ENCODE measurements at regions not wholly inside any gene's neighbourhood (a gene's known extent, or its start where the extent isn't known, plus 50 kb on each side); places are given as distances from the start of the nearest gene placed in this dataset.
"Not testable (repeated sequence)": the region's sequence is repeated elsewhere in the genome, so short reads cannot be mapped to it uniquely, and the experiment has no call there.

DNA sequence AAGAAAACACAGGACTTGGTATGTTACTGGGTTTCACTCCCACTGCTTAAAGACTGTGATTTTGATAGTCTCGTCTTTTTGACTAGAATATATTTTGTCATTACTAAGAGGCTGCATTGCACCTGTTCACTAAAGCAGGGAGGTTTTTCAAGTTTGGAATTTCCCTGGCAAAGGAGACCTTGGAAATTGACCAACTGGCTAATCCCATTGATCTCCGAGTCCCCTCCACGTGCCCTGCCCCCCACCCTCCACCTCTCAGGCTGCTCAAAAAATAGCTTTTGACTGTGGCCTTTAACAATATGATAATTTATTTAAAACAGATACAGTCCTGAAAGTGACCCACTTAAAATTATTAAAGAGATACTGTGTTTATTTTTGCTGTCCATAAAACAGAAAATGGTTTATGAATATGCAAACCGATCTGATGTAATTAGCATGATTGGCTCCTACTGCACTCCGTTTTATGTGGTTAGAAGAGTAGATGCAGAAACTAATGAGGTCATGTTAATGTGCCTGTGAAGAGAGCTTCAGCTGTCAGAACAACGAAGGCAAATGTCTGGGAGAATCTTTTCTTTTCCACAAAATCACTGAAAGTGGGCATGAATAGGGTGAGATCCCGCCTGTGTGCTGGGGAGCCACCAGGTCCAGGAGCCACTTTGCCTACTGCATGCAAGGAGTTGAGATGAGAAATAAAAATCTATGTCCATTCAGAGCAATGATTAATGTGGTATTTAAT lies 361.5 kb downstream of the RRAGC start:
- no peak for DNase-seq

GRCh38 chr1:38493306-38493705 lies 366.3 kb downstream of the RRAGC start:
- DNase-seq, result not testable (repeated sequence)

- peak; percentile 46 for DNase-seq
Observed at GRCh38 chr1:38489844-38490270, 369.7 kb downstream of the RRAGC start.

DNA sequence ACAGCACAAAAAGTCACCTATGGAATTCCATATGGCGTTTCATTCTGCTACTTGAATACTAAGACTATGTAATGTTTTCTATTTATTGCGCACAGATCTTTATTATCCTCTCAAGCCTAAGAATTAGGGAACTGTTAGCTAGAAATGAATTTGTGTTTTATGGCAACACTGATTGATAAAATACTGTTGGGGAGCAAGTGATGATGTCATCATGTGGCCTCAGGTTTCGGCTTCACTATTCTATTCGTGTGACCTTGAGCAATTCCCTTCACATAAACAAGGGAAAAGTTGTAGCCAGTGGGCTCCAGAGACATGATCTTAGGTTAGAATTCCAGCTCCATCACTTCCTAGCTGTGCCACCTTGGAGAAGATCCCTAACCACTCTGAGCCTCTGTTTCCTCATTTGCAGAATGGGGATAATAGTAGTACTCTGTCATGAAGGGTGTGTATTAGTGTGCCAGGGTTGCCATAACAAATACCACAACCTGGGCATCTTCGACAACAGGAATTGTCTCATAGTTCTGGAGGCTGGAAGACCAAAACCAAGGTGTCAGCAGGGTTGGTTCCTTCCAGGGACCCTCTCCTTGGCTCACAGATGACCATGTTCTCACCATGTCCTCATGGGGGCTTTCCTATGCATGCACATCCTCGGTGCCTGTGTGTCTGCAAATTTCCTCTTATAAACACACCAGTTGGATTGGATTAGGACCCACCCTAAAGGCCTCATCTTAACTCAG lies 371.2 kb downstream of the RRAGC start:
- no peak for DNase-seq

DNA sequence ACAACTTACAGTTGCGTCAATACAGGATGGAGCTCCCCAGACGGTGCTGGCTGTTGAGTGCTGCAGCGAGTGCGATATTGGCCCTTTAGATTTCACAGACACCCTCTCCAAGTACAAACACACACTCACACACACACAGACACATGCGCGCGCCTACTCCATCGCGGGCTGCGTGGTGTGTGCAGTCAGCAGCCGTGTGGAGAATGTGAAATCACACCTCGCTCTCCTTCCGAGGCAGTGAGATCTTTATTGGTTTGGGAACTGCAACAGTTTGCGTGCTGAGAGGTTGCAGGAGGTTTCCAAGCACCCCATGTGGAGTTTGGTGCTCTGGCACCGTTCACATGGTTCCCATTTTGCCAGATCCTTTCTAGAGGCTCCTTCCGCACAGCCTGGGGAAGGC lies 372.2 kb downstream of the RRAGC start:
- no peak for DNase-seq

DNA sequence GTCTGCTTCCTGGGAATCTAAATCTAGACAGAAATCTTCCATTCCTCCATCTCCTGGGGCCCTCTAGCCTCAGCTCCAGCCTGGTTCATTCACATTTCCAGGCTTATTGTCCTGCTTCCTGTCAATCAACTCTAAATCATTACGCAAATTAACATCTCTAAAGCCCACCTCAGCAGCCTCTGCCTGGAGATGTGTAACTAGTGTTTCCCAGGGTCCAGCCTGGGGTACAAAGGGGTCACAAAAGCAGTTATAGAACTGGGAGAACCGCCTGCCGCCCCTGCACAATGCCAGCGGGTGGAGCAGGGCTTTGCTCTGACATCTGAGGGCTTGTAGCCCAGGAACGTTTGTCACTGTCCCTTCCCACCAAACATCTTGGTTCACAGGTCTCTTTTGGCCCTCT lies 373.5 kb downstream of the RRAGC start:
- DNase-seq, result no peak

DNA sequence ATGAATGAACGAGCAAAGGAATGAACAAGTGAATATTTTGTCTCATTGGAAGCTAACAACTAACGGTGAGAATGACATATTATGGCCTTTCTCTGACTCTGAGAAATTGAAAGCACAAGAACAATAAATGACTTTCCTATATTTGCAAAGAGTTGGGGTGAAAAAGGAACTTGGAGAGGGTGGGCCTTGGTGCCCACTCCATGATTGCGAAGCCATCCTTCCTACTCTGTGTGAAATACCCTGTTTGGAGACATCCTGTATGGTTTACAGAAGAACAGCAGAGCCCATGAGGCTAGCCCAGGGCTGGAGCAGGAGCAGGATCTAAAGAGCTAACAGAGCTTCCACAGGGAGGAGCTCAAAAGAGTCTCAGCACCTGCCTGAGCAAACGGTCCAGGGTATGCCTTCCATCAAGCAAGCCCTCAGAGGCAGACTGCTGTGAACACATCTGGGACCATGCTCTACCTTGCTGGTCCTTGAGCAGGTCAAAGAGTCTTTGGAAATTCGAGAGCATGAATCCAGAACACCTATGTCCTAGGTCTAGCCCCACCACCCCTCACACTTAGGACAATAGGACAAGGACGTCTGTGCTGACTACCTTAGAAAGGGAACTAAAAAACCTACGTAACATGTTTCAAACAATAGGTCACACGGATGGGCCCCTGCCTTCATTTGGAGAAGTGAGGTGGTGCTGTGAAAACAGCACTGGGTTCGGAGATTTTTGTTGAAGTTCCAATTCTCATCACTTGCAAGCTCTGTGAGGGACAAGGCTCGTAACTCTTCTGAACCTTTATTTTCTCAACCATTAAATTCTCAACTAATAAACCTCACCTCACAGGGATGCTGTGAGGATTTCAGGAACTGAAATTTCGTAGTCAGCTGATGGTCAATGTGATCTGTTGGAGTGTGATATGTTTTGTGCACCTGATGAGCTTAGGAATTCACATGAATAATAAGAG lies 377.4 kb downstream of the RRAGC start:
- DNase-seq, result no peak

GRCh38 chr1:38479662-38480061 lies 379.9 kb downstream of the RRAGC start:
- DNase-seq, result not testable (repeated sequence)

DNA sequence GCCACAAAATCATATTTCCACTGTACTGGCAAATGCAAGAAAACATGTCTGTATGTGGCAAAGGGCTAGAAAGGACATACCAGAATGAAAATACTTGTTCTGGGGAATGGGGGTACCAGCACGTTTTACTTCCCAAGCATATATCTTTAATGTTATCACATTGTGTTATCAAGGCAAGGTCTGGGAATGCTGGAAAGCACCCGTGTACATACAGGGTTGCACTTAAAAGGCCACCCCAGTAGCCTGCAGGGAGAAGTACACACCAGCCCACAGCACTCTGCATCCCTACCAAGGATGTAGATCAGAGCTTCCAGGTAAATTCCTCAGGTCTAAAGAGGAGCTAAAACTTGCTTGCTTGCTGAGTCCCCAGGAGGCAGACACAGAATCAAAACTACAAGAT lies 381.8 kb downstream of the RRAGC start:
- no peak for DNase-seq

DNA sequence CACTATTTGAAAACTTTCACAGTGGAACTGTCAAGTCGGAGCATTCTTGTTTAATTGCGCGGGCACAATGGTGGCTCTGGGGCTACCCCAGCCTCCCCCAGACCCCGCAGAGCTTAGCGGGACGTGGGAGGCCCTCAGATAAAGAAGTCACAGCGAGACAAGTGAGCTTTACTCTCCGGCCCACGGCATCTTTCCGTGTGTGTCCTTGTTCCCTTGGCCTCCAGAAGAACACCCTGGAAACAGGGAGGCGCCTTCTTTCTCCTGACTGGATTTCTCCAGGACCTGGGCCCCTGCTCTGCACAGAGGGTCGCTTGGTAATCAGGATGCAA lies 382.8 kb downstream of the RRAGC start:
- no peak for DNase-seq

DNA sequence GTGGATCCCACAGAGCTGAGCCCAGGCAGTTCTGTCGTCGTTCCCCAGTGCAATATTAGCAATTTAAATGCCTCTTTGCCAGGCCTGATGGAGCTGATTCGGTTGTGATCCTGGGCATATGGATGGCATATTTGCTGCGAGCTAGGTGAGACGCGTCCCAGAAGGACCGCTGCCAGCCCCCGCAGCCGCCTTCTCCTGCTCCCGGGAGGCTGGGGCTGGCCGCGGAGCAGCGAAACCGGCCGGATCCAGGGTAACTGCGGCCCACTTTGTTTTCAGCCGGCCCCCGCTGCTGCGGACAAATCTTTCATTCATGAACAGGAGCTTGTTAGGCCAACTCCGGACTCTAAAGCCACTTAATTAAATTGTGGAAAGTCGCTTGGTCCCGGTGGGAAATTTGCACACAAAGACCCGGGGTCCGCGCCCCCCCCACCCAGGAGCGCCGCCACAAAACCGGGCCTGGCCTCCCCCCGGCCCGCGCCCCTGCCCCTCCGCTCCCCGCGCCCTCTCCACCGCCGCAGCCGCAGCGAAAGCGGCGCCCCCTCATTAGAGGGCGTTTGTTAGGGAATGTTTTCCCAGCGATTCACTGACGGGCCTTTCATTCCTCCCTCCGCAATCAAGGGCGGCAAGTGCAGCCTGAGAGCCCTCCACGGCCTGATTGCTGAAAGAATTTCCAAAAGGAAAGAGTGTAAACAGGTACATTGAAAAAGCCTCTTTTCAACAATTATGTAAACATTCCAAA lies 383.3 kb downstream of the RRAGC start:
- no peak for DNase-seq

- no peak for DNase-seq
Observed at GRCh38 chr1:38475624-38476005, 384.0 kb downstream of the RRAGC start.

DNA sequence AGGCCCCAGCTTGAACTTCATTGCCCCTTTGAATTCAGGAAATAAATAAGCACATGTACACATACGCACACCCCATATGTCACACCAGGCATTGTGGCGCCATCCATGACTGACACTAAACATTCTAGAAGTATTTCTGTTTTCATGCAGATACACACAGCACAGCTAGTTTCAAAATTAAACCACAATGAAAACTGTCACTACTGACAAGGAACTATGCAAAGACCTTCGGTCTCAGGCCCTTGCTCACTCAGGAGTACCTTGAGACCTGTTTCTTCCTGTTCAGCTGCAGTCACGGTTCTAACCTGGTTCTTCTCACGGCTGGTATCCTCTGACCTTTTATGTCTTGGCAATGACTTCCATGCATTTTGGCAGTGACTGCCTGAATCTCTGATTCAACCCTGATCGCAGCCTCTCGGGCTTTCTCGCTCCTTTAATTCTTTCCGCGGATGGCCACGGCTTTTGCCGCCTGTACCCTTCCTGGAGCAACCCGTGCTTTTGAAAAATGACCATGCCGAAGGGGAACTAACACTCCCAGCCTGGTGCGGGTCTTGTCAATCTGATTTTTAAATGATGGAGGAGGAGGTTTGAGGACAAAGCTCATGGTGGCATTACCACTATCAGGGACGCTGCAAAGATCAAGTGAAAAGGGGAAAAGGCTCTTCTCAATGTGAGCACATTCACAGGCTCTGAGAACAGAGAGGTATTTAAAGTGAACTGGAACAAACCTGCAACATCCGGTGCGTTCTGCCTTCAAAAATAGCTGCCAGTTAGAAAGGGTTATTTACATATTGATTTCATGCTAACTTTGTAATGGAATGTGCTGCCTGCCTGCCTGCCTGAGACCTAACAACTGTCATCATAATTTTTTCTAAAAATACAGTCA lies 384.6 kb downstream of the RRAGC start:
- no peak for DNase-seq

GRCh38 chr1:38466487-38466886 lies 393.1 kb downstream of the RRAGC start:
- no peak for DNase-seq

DNA sequence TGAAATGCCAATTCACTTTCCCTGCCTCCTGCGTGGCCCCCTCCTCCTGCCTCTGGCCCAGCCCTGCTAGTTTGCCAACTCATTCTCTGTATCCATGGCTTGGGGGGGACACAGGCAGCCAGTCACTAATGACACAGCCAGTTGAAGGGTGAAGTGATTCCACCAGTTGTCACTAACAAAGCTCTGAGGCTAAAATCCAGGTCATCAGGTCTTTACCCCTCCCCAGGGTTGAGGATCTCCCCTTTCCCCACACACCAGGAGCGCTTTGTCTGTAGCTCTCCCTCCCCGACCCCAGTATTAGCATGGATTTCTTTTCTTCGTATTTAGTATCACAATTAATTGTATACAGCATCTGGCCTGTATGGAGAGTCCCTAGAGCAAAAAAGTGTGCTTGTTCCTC lies 394.1 kb downstream of the RRAGC start:
- DNase-seq, result no peak

GRCh38 chr1:38464071-38464661 lies 395.4 kb downstream of the RRAGC start:
- DNase-seq, result no peak

GRCh38 chr1:38463074-38463473 lies 396.5 kb downstream of the RRAGC start:
- no peak for DNase-seq

DNA sequence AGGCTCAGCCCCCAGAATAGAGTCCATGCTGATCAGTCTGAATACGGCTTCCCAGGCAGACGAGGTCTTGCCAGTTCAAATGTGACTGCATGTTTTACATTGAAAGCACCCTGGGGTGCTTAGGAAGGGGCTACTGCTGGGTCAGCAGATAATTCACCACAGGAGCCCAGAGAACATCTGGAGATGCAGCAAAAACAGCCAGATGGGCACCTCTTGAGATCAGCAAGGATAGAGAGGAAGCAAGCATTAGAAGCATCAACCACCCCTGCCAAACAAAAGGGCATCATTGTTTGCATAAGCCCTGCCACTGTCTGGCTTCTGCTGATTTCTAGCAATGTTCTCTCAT lies 403.1 kb downstream of the RRAGC start:
- DNase-seq, result no peak

GRCh38 chr1:38455829-38456530 lies 403.6 kb downstream of the RRAGC start:
- no peak for DNase-seq

DNA sequence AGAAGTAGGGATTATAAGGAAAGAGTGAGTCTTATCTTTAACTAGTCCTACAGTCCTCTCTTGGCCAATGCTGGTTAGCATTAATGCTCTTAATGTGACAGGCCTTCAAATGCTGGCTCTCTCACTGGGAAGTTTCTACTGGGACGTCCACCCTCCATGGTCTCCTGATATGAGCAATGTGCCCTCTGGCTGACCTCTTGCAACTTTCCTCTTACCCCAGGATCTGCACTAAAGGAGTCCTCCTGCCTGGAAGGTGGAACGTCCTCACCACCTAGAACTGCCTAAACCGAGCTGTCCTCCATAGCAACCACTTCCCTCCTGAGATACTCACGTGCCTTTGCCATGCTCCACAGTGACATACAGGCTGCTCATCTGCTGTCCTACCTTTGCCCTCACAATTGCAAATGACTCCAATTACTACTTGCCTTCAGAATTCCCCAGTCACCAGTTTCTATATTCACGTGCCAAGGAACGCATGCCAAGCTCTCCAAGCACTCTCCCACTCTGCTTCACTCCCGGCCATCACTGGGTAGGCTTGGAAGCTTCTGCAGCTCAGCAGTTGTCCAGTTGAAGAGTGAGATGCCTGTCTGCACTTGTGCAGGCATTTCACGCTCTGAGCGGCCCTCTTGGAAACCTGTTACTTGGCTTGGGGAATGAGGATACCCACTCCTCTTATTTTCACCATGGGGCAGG lies 404.7 kb downstream of the RRAGC start:
- no peak for DNase-seq
